HG02981 (cell line): ENCODE measurements at regions not wholly inside any gene's neighbourhood (a gene's known extent, or its start where the extent isn't known, plus 50 kb on each side); places are given as distances from the start of the nearest gene placed in this dataset.

ENCODE experiments used
- ATAC-seq: cut with Tn5 transposase; IDR thresholded peaks from one replicate; pipeline ENCODE4 v1.9.1; 2021; ENCODE audit warnings: mild to moderate bottlenecking, moderate library complexity; ENCODE audit not compliant: unreplicated experiment

DNA sequence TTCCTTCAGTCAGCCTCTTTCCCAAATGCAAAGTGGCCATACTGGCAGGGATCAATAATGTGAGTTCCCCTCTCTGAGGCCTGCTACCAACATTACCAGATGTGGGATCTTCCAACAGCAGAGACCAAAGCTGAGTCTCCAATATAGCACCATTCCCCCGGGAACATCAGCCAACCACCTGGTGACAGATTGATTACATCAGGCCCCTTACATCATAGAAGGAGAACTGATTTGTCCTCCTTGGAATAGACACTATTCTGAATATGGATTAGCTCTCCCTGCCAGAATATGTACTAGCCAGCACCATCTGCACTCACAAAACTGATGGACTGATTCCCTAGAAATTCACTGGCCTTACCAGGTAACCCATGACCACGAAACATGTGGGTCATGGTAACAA, 61.9 kb upstream of the CARMIL1 start:
- ATAC-seq = no peak

DNA sequence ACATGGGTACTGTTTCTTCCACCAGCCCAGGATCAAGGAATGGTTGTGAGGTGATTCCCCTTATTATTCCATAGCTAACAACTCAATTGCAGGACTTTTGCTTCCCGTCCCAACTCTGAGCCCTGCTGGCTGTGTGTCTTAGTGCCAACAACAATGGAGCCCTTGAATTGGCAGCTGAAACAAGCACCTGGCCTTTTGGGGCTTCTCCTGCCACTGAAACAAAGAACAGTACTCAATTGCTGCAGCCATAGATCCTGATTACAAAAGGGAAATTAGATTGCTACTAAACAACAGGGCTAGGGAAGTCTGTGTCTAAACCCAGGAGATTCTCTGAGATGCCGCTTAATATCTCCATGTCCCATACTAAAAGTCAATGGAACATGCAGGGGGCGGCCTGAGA, 61.3 kb upstream of the CARMIL1 start:
- no peak for ATAC-seq

DNA sequence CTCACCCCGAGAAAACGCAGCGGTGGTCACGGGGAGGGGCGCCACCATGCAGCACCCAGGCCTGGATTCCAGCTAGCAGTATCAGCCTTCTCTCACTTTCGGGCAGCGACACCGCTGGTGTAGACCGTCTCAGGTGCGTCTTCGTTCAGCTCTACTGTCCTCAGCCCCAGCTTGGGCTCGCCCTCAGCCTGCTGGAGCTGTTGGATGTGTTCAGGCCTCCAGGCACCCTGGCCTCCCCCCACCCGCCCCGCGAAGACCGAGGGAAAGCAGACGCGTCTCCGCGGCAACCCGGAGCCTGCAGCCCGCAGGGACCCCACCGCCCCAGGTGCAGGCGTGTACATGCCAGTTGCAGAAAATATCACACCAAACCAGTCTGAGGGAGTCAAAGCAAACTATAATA, 60.8 kb upstream of the CARMIL1 start:
- no peak for ATAC-seq

DNA sequence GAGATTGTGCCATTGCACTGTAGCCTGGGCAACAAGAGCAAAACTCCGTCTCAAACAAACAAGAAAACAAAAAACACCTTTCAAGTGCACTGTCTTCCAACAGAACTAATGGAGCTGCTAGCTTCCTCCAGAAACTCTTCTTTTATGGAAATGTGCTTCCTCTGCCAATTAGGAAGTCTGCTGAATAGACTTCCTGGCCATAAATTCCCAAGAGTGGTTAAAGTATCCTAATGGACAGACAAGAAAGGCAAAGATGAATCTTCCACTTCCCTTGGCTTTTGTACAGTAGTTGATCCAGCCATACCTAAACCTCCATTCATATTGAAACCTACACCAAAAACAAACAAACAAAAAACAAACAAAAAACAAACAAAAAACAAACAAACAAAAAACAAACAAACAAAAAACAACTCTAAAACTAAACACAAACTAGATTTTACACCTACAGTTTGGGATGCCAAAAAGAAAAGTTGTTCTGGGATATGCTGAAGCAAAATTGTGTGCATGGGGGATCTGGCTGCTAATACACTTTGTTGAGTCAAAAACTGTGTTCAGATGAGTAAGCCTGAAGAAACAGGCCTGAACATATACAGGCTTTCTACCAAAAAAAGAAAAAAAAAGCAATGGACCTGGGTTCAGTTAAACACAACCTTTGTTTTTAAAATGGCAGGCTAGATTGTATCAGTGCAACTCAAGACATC, 59.8 kb upstream of the CARMIL1 start:
- no peak for ATAC-seq

DNA sequence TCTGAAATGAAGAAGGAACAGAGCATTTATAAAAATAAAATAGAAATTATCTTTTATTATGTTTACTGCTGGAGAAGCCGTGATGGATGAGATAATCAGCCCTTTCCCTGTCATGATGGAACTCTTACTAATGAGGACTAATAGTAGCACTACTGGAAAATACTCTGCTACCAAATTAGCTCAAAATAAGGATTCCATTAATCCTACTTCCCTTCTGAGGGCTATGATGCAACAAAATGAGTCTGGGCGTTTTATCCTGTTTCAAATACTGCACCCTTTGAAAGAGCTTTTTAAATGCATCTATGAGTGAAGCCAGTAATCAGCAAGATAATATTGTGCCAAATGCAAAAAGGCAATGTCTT, 59.3 kb upstream of the CARMIL1 start:
- ATAC-seq = no peak

DNA sequence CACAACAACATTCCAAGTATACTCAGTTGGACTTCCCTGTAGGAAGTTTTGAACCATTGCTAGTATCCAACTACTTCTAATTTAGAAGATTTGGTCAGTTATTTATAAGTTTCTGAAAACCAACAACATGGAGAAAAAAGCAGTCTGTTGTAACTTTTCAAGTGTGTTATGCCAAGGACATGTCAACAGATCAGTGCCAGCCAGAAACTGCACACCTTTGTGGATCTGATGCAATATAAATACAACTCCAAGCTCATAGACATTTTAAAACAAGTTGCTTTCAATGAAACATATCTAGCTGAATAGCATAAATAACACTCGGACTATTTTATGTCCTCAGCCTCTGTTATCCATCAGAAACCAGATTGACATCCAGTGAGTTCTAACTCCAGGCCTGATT, 58.3 kb upstream of the CARMIL1 start:
- no peak for ATAC-seq

DNA sequence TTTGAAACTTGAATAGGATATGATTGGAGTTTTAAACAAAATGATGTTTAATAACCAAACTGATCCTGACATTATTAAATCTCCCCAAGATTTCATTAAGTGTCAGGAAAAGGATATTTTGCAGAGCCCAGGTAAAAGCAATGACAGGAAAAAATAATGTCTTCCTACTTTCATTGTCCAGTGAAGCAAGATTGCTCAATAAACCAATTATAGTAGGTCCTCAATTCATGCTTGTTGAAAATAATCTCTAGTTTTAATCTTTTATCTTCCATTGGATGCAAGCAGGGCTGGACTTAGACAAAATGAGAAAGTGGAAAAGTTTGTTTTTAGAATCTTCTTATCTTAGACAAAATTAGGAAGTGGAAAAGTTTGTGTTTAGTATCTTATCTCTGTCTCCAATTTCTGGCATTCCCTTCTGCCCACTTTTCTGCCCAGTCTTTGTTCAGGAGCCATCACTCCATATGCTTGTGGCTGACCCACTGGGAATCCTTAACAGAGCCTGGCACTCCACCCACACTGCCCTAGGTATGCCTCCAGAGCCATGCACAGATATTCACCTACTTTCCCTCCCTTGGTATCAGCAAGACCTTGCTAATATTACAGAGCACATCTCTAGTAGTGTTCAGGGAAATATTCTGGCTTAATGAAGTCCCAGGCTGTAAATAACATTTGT, 57.0 kb upstream of the CARMIL1 start:
- ATAC-seq = no peak

DNA sequence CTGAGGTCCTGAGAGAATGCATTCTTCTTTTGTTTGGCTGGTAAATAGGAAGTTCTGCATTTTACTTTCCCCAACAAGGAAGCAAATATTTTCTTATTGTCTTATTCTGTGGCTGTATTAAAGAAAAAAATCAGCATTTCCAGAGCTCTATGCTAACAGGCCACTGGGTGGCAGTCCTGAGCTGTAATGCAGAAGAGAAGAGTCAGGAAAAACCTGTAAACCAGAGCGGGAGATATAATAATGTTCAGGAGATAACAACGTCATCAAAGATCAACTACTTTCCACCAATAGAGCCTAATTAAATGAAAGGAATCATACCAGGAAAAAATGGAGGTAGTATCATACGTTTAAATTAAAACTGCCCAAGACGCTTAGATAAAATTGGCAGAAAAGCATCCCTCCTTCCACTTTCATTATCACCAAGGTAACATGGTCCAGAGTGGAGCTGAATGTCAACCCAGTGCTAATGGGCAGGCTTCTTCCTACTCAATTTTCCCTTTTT, 55.6 kb upstream of the CARMIL1 start:
- ATAC-seq = no peak

DNA sequence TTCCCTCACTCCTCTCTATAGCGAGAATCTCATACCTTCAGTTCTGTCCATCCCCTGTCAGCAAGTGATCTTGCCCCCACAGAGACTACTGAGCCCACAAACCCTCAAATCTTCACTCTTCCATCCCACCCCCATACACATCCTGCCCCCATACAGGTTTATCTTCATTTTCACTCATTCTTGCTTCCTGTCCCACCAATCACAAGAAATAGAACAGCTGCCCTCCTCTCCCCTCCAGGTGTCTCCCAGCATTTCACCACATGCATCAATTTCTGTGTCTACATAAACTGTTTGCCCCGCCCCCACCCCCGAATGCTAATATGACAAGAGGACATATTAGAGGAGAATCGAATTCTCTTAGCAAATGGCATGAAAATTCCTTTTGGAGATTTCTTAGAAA, 54.9 kb upstream of the CARMIL1 start:
- ATAC-seq = no peak

DNA sequence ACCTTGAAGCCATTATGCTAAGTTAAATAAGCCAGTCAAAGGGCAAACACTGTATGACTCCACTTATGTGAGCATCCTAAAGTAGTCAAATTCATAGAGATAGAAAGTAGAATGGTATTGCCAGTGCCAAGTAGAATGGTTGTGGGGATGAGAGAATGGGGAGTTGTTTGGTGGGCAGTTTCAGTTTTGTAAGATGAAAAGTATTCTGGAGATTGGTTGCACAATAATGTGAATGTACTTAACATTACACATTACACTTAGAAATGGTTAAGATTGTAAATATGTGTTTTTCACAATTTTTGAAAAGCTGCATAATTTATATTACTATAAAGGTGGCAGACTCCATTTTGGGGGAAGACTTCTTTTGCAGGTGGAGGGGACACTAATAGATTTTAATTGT, 51.3 kb upstream of the CARMIL1 start:
- no peak for ATAC-seq
